Activated CD4-positive, alpha-beta T cell treated with anti-CD3 and anti-CD28 coated beads for 36 hours (primary cell): ENCODE measurements at regions not wholly inside any gene's neighbourhood (a gene's known extent, or its start where the extent isn't known, plus 50 kb on each side); places are given as distances from the start of the nearest gene placed in this dataset.

ENCODE experiments used
- ATAC-seq: fragments of 200-7000 bp; cut with Tn5 transposase; one replicate; pipeline ENCODE4 v1.10.0; 2021; ENCODE audit warnings: mild to moderate bottlenecking, moderate library complexity
- CTCF ChIA-PET: fragments of 350-600 bp; sonication (Branson Sonifier 250); formaldehyde crosslinking; loops from one replicate; lab custom pipeline; 2021; ENCODE audit warnings: antibody characterized with exemption; lab: Charles Lee
- POLR2A ChIA-PET: fragments of 350-600 bp; sonication (Branson Sonifier 250); formaldehyde crosslinking; loops from one replicate; lab custom pipeline; 2021; ENCODE audit warnings: antibody characterized with exemption, inconsistent platforms; lab: Charles Lee
- DNase-seq: peaks from one replicate; pipeline ENCODE4 v3.0.0-alpha.2; 2020
- H3K27ac Mint-ChIP-seq: one replicate; pipeline ENCODE4 v1.8.0; 2021; ENCODE audit warnings: mixed read lengths
- H3K27me3 Mint-ChIP-seq: one replicate; pipeline ENCODE4 v1.8.0; 2021; ENCODE audit warnings: mixed read lengths
- H3K36me3 Mint-ChIP-seq: one replicate; pipeline ENCODE4 v1.8.0; 2021; ENCODE audit warnings: low read depth, mixed read lengths
- H3K4me1 Mint-ChIP-seq: one replicate; pipeline ENCODE4 v1.8.0; 2021; ENCODE audit warnings: mixed read lengths
- H3K4me3 Mint-ChIP-seq: one replicate; pipeline ENCODE4 v1.8.0; 2021; ENCODE audit warnings: mild to moderate bottlenecking, moderate library complexity, mixed read lengths
- H3K9me3 Mint-ChIP-seq: one replicate; pipeline ENCODE4 v1.8.0; 2021; ENCODE audit warnings: low read depth, mixed read lengths
- intact Hi-C, 2 experiments: fragments of 100-400 bp; cut with DNase I in 1 of 2; cut with micrococcal nuclease in 1 of 2; formaldehyde crosslinking; loops; one replicate each; pipeline versions ENCODE4 v1.14.2 to v1.15.1; 2022 to 2024; cut with DNase I, micrococcal nuclease

DNA sequence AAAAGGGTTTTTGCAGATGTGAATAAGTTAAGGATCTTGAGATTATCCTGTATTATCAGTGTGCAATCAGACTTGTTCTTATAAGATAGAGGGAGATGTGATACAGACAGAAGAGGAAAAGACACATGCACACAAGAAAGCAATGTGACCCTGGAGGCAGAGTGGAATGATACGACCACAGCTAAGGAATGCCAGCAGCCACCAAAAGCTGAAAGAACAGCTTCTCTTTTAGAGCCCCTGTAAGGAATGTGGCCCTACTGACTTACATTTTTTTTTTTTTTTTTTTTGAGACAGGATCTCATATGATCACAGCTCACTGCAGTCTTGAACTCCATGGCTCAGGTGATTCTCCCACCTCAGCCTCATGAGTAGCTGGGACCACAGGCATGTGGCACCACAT, 62.3 kb upstream of the CNTNAP4 start:
- Mint-ChIP-seq H3K4me3 (no peak overlapping the region), H3K27ac (no peak overlapping the region), H3K36me3 (no peaks in the 10 kb centered on the region), H3K9me3 (peaks cover 12% of the 10 kb centered on the region), H3K4me1 (no peaks in the 10 kb centered on the region), H3K27me3 (no peaks in the 10 kb centered on the region)
- CTCF ChIA-PET, result no interaction called here
- intact Hi-C loops, result no loop called here
- no peak for DNase-seq
- POLR2A ChIA-PET, result no interaction called here
- ATAC-seq, result no peak

DNA sequence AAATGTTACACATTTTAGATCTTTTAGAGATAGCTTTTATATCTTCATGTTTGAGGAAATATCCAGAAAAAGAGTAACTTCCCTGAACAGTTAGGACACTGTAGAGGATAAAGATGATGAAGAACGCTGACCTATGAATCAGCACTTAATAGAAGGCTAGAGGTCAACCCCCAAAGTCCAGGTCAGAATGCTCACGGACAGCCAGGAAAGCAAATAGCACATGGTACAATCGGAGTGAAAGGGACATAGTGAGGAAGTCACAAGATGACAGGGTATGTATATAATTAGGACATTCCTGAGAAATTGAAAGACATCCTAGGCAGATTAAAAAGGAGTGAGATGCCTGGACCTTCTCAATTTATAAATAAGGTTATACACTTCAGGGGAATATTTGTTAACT, 55.1 kb upstream of the CNTNAP4 start:
- intact Hi-C loops, result no loop called here
- DNase-seq, result no peak
- Mint-ChIP-seq H3K4me1 (no peaks in the 10 kb centered on the region), H3K27me3 (no peaks in the 10 kb centered on the region), H3K36me3 (no peaks in the 10 kb centered on the region), H3K27ac (no peak overlapping the region), H3K4me3 (no peak overlapping the region), H3K9me3 (no peaks in the 10 kb centered on the region)
- ChIA-PET POLR2A (no interaction called here), CTCF (no interaction called here)
- no peak for ATAC-seq

DNA sequence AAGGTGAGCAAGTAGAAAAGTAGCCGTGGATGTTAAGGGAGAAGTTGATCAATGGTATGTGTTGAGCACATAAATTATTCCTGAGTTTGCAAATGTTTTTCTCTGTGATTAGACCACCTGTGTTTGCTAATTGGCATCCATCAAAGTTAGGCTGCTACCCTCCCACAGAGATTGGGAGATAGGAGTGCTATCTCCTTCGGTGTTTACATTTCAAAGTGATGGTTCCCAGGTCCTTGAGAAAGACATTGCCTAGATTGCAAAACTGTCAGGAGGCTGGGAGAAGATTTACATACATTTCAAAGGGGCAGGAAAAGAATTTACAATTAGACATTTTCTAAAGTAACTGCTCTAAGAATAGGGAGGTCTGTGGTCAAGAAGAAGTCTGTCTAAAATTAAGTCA, 54.3 kb upstream of the CNTNAP4 start:
- ATAC-seq, result no peak
- Mint-ChIP-seq H3K27ac (no peak overlapping the region), H3K27me3 (no peaks in the 10 kb centered on the region), H3K9me3 (no peaks in the 10 kb centered on the region), H3K36me3 (no peaks in the 10 kb centered on the region), H3K4me1 (no peaks in the 10 kb centered on the region), H3K4me3 (no peak overlapping the region)
- DNase-seq, result no peak
- CTCF ChIA-PET, result no interaction called here
- POLR2A ChIA-PET, result no interaction called here
- intact Hi-C loops, result no loop called here

DNA sequence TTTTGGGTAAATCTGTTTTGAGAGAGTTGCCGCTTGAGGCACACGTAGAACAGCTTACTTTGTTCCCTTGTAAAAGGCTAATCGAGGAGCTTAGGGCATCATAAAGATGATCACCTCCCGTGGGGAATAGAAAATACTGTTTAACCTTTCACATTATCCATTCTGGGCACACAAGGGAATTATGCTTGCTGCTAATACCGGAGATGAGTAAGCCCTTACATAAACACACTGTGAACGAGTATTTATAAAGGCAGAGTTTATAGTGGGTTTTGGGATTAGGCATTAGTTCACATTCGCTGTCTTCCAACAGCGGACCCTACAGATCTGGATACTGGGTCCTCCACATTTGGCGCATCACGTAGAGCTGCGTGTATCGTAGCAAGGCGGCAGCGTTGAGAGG, 51.2 kb upstream of the CNTNAP4 start:
- intact Hi-C loops, result no loop called here

DNA sequence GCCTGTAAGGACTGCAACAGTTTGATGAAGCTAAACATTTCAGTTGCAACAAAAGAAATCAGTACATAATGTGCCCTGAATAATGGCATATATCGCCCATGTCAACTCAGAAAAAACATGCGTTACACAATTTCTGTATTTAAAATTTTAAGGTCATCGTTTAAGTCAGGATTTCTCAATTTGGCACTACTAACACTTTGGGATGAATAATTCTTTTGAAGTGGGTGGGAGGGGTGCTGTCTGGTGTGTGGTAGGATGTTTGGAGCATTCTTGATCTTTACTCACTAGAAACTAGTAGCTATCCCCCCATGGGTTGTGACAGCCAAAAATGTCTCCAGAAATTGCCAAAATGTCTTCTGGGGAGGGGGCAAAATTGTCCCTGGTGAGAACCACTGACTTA, 50.7 kb upstream of the CNTNAP4 start:
- no peak for ATAC-seq
- POLR2A ChIA-PET, result no interaction called here
- H3K4me1 Mint-ChIP-seq, result no peaks in the 10 kb centered on the region
- no peak for DNase-seq
- H3K4me3 Mint-ChIP-seq, result no peak overlapping the region
- H3K9me3 Mint-ChIP-seq, result peaks cover 11% of the 10 kb centered on the region
- H3K27ac Mint-ChIP-seq, result no peak overlapping the region
- intact Hi-C loops, result no loop called here
- H3K27me3 Mint-ChIP-seq, result no peaks in the 10 kb centered on the region
- CTCF ChIA-PET, result no interaction called here
- H3K36me3 Mint-ChIP-seq, result no peaks in the 10 kb centered on the region

More for the DNA sequence above, 51.2 kb upstream of the CNTNAP4 start:
- no peak for DNase-seq
- no peak overlapping the region for H3K4me3 Mint-ChIP-seq
- no peaks in the 10 kb centered on the region for H3K4me1 Mint-ChIP-seq
- ChIA-PET POLR2A (no interaction called here), CTCF (no interaction called here)
- no peak for ATAC-seq
- no peaks in the 10 kb centered on the region for H3K36me3 Mint-ChIP-seq
- H3K27me3 Mint-ChIP-seq, result no peaks in the 10 kb centered on the region
- peaks cover 9% of the 10 kb centered on the region for H3K9me3 Mint-ChIP-seq
- H3K27ac Mint-ChIP-seq, result no peak overlapping the region
